GM18508 (cell line): ENCODE measurements at regions not wholly inside any gene's neighbourhood (a gene's known extent, or its start where the extent isn't known, plus 50 kb on each side); places are given as distances from the start of the nearest gene placed in this dataset.

ENCODE experiments used
- ATAC-seq: cut with Tn5 transposase; IDR thresholded peaks from one replicate; pipeline ENCODE4 v1.9.1; 2021; ENCODE audit warnings: moderate number of reproducible peaks; ENCODE audit not compliant: insufficient read depth, unreplicated experiment

DNA sequence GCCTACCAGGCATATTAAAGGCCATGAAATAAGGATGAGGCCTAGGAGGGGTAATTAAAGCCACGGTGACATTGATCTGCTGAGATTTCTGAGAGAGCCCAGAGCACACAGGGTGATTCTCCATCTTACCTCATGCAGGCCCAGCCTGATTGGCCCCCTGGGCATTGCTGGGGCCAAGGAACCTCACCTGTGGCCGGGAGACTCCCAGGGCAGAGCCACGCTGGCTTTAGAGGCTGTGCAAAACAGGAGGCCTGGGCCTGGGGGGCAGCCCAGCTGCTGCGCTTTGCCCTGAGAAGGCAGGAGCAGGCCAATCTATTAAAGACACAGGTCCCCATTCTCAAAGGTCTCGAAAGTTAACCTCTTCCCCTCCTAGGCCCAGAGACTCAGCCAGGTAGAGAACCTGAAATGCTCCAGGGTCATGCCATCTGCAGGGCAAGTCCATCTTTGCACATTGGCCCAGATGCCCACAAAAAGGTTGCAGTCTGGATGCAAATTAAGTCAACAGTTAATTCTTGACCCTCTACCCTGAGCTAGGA lies 1099.7 kb downstream of the BCL11B start:
- no peak for ATAC-seq

DNA sequence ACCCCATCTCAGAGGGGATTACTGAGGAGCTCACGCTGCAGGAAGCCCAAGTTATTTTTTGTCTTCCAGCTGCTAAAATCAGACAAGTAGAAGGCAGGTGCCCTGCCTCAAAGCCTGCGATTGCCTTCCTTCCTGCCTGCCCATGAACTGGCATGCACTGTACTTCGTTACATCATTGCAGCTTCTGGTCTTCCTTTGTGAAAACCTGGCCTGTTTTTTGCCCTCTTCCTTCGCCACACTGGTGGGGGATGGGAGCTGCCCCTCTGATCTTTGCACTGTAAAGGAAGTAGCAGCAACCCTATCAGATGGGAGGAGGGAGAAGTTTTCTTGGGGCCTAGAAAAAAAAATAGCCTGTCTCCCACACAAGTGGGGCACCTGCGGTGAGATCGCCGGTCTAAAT lies 1098.7 kb downstream of the BCL11B start:
- no peak for ATAC-seq

DNA sequence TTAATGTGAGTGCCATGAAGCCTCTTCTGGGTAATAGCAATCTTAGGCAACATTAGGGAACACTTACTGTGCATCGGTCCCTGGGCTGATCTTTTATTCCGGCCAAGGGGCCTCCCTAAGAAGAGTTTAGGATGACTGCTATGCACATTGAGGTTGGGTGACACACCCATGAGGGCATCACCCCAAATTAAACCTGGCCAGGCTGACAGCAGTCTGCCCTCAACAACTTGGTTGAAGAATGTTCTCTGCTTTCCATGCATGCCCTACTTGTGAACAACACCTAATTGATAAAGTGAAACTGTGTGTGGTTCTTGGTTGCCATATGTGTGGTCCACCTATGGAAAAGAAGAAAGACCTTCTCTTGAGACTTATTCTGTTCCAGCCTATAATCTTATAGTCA lies 1098.0 kb downstream of the BCL11B start:
- ATAC-seq, result no peak

DNA sequence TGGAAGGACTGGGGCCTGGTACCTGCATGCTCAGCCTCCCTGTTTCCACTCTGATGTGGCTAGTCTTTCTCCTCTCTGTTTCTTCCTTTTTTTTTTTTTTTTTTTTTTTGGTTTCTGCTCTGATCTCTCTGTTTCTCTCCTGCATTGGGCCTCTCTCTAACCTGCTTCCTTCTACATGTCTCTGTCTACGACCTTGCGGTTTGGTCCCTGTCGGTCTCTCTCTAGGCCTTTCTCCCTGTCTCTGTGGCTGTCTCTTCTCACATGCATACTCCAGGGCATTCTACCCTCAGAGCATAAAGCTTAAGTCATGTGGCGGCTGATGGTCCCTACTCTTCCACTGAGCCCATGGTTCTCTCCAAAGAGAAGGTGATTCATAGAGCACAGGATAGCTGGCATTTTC lies 1096.6 kb downstream of the BCL11B start:
- no peak for ATAC-seq

DNA sequence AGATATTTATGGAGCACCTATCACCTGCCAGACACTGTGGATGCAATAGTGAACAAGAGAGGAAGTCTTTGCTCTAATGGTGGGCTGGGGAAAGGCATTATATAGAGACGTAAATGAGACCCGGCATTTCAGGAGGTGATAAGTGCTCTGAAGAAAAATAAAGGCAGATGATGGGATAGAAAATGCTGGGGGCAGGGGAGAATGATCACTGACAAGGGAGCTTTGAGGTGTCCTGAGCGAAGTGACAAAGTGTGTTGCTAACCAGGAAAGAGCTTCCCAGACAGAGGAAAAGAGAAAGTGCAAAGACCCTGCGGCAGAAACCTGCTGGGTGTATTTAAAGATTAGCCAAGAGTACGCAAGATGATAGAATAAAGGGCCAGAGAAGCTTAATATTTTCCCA lies 1096.1 kb downstream of the BCL11B start:
- no peak for ATAC-seq

DNA sequence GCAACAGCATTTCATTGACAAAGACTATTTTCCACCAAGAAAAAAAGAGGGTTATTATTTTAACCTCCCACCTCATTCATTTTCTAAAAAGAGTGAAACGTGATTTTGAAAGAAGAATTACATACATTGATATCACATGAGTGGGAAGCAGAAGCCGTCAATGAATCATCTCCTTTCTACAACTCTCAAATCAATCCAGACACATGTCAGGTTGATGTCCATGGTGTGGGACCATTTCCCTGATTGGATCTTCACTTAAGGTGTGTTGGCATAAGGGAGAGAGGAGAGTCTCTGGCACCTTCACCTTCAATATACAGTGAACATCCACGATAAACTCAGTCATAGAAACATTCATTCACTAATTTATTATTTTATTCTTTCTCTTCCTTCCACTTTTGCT lies 1095.1 kb downstream of the BCL11B start:
- ATAC-seq, result no peak

DNA sequence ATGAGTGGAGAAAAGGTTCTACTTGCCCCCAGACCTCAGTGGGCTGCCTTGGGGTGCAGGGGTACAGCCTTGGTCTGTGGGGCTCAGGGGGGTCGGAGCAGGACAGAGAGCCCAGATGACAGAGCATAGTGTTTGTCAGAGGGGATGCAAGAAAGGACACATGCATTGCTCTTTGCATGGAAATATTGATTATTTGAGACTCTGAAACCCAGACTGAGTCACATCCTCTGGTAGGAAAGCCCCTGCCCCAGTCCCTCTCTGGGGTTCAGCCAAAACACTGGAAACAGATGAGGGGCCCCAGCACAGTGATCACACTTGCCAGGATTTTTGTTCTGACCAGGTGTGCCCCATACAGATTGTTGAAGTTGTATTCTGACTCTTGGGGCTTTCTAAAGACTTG lies 1094.4 kb downstream of the BCL11B start:
- ATAC-seq, result no peak

DNA sequence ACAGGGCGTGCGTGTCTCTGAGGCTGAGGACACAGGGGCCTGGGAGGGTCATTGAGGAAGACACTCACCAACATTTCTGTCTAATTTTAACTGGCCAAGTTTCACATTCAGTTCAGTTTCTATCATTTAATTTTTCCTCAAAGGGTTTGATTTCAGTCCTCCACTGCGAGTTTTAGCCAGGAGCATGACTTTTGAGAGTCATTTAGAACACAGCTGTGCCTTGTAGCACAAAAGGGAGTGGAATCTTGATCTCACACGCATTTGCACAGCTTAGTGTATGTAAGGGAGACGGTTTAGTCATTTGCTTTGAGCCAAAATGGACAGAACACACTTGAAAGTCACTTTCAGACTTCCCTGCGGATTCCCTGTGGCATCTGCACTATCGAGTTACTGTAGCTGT lies 1090.8 kb downstream of the BCL11B start:
- no peak for ATAC-seq

DNA sequence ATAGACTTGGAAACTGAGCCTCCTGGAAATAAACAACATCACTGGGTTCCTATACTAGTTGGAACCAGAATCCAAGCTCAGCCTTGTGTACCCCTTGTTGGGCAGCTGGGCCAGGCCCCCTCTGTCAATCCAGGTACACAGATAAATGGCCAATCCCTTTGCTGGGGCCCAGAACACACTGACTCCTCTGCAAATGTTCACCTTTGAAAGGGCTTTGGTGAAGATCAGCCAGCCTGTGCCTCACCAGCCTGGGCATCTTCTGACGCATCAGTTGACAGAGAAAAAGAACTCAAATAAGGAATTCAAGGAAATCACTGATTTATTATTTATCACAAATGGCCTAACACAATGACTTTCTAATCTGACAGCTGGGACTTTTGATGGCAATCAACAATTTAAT lies 1090.2 kb downstream of the BCL11B start:
- no peak for ATAC-seq

DNA sequence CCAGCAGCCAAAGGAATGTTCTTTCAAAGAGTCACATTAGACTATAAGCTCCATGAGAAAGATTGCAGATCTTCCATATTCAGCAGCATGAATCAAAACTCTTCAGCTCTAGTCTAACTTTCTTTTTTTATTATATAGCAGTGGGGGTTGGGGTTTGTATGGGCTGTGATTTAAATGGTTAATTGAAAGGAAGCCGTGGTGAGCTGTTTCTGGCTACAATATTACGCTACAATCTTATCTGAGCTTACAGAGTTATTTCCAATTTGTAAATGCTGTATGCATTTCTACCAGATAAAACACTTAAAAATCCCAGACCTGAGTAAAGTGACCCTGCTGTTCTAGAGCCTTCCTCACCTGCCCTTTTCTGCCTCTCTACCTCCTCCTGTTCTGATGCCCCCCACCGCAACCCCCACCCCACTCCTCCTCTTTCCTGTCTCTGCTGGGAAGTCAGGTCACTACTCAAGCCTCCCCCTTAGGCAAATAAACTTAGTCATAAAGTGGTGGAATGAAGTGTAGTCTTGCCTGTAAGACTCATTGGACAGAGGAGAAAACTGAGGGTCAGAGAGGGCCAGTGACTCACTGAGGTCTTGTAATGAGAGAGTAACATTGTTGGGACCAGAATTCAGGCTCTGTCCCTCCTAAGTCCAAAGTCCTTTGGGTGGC lies 1089.5 kb downstream of the BCL11B start:
- ATAC-seq, result no peak

DNA sequence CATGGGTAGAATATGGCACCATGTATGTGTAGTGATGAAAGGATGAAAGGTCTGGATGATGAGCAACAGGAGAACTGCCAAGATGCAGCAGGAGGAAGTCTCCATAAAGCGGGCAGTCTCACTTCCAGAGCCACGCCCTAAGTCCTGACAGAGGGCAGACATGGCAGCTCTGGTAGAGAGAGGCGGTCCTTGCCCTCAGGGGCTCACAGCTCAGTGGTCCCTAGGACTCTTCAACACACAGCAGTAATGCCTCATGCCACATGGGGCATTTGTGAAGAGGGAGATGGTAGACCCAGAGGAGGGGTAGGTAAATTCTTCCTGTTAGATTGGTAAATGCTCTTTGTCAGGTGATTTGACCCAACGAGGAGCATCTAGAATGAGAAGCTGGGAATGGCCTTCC lies 1088.4 kb downstream of the BCL11B start:
- ATAC-seq, result no peak

DNA sequence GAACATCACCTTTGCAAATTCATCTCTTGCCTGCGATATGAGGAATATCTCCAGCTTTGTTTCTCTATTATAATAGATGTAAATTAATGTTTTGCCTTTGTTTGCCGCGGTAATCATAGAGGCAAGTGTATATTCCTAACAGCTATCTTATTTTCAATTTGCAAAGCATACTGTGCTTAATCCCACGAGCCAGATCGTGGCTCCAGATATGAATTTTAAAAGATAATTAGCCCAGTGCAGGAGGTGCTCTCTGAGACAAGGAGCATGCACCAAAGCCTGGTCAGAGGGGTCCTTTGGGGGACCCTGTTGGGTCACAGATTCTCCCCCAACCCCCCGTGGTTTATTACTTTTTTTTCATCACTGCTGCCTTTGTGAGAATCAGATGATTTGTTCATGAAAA lies 1087.5 kb downstream of the BCL11B start:
- ATAC-seq, result no peak

DNA sequence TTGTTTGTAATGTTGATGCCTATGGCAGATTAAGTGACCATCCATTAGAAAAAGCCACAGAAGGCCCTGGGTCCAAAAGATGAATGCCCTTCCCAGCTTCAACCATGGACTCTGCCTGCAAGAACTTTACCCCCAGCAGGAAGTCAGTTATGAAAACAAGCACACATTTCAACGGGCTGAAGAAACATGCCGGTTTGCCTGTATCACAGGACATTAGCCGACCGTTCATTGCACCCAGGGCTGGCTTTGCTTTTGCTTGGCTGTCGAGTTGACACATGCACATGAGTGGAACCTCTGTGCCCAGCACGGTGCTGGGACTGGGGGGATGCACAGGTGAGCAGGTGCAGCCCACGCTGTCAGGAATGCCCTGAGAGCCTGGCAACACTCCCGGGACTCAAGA lies 1087.0 kb downstream of the BCL11B start:
- no peak for ATAC-seq

DNA sequence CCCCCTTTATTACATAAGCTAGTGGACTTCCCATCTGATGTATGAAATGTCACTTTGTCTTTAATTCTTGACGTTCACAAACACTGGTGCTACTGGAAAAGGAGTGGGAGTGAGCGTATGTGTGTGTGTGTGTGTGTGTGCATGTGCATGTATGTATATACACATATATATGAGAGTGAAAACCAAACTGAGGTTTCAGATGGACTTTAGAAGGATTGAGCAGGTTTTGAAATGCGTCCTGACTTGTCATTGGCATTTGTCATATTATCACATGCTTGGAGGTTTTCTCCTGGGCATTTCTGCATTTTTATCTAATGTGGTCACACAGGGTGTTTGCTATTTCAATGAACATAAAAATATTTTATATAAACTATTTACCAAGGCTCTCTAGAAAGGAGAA lies 1085.9 kb downstream of the BCL11B start:
- no peak for ATAC-seq

DNA sequence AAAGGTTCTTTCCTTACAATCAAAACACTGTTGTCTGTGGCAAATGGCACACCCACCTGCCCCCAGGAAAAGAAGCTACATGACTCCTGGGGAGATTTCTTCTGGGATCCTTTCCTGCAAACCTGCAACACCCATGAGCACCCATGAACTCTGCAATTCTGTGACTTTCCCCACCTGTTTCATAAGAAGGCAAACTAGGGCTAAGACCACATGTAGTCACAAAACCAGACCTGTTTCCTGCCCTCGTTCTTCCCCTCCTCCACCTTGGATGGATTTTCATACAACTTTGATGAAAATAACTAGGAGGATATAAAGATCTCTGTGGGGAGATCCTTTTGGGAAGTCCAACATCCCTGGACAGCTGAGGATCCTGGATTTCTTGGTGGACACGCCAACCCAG lies 1084.7 kb downstream of the BCL11B start:
- no peak for ATAC-seq

DNA sequence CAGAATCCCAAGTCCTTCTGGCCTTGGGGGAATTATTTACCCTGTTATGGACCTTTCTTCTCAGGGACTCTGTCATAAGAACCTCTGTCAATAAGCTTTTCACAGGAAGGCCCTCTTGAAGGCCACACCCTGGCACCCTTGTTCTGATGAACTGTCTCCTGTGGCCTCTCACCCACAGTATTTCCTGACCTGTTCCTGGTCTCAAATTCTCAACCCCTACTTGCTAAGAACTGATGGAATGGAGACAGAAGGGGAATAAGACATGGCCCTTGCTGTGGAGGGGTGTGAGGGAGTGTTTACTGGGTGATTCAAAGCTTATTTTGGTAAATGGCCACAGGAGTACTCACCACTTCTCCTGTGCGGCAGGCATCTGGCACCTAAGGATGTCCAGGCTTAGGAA lies 1082.9 kb downstream of the BCL11B start:
- ATAC-seq, result no peak

DNA sequence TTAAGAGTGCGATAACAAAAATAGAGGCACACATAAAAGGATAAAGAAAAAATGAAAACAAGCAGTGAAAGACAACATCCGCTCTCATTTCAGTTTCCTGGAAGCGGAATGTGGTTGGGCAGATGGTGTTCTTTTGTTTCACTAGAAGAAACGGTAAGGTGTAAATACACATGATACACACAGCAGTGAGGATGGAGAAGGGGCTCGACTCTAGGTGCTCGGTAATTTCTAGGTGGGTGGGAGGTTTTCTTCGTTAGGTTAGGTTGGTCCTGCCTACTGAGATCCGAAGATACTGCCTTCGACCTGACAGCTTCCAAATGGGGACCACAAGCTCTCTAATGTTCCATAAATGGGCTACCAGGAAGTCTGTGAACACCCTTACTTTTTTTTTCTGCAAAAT lies 1082.5 kb downstream of the BCL11B start:
- no peak for ATAC-seq

DNA sequence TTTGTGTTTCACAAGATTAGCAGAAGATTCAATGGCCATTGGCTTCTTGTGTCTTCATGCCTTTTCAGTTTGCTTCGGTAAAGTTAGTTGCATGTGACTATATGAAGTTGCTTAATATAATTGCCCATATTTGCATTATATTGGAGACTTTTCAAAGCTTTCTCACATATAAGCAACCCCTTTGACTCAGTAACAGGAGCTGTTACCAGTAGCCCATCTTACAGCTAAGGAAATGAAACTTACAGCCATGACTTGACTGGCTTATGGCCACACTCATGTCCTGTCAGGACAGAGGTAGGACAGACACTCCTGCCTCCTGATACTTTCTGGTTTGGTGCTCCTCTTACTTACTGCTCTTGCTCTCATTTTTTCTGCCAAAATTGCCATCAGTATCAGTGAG lies 1082.1 kb downstream of the BCL11B start:
- ATAC-seq, result no peak

DNA sequence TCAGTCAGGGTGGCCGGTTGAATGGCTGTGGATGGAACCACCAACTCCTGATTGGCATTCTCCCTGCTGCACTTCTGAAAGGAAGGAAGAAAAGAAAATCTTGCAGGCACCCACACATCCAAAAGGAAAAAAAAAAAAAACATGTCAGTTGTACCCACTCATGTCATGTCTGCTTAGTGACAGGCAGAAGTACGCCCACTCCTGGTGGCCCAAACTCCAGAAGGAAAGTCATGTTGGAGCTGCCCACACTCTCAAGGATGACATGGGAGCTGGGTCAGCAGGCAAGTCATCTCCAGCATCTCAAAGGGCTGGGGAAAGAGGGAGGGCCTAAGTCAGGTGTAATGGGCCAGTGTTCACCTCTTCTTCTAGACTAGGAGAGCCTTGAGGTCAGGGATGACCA lies 1079.1 kb downstream of the BCL11B start:
- ATAC-seq, result no peak

DNA sequence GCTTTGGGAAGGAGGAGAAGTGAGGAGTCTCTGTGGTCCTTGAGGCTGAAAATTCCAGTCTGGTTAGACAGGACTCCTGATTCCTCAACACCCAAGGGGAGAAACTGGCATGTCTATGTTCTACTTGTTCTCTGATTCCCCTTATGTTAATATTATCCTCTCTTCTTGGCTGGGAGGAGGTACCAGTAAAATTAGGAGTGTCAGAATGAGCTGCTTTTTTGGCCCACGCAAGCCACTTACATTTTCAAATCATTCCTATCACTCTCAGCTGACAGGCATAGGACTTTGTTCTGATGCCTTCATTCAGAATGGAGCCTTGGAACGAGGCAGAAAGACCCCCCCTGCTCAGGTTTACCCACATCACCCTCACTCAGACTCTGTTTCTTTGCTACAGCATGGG lies 1077.2 kb downstream of the BCL11B start:
- ATAC-seq, result no peak

DNA sequence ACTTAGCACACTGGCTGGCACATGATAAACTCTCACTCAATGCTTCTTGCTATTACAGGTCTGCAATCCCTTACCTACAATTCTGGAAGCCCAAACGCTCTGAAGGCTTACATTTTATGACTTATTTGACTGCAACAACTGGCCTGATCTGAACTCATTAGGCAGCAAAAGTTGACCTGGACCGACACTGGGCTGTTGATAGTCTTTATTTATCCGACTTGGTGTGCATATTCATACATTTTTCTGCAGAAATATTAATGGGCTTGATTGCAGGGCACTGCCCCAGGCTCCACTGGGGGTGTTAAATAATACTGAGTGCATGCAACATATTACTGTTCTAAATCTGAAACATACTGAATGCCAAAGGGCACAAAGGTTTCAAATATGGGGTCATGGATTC lies 1076.7 kb downstream of the BCL11B start:
- no peak for ATAC-seq

DNA sequence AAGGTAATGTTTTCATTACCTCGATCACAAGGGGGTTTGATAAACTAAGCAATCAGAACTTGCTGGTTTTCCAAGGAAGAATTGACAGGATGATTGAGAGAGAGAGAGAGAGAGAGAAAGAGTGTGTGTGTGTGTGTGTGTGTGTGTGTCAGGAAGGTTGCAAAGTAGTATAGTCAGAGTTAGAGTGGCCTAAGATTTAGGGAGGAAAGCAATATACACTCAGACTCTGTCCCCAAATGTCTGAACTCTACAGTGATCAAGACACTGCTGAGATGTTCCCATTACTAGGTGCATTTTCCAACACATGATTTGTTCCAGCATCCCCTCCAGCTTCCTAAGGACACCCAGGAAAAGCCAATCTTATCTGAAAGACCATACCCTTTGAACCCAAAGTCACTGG lies 1074.1 kb downstream of the BCL11B start:
- no peak for ATAC-seq

DNA sequence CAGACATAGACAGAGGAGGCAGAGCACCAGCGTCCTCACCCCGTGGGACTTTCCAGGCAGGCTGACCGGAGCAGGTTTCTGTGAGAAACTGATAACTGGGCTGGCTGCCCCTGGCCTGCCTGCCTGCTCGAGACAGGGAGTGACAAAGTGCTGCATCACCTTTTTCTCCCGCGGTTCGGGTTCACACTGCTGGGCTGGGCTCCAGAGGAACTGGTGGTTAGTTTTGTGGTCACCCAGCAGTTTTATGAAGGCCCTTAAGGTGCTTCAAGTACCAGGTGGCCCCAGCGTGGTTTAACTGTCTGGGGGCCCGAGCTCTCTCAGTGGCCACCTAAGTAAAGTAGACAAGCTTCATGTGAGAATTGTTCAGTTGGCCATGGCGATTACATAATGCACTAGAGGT lies 1073.6 kb downstream of the BCL11B start:
- no peak for ATAC-seq
